OCI-LY7 (cell line): ENCODE measurements at regions not wholly inside any gene's neighbourhood (a gene's known extent, or its start where the extent isn't known, plus 50 kb on each side); places are given as distances from the start of the nearest gene placed in this dataset.

ENCODE experiments used
- EZH2phosphoT487 ChIP-seq: fragments of 200-600 bp; sonication (generic); IDR thresholded peaks from 2 replicates; pipeline ENCODE4 v1.6.1; 2018; ENCODE audit warnings: low read depth, borderline replicate concordance, mild to moderate bottlenecking, mixed run types, antibody characterized with exemption, low read length, moderate library complexity, mixed read lengths
- TF ChIP-seq, protein P1 (sequence below): fragments of 200-600 bp; sonication (generic); conservative IDR thresholded peaks from 2 replicates; pipeline ENCODE4 v1.5.1; 2014; ENCODE audit warnings: mild to moderate bottlenecking, antibody characterized with exemption, low read length, moderate library complexity, mixed read lengths

GRCh38 chr7:116614499-116615262 is 57.3 kb upstream of the MET start:
- TF ChIP-seq, protein P1, sequence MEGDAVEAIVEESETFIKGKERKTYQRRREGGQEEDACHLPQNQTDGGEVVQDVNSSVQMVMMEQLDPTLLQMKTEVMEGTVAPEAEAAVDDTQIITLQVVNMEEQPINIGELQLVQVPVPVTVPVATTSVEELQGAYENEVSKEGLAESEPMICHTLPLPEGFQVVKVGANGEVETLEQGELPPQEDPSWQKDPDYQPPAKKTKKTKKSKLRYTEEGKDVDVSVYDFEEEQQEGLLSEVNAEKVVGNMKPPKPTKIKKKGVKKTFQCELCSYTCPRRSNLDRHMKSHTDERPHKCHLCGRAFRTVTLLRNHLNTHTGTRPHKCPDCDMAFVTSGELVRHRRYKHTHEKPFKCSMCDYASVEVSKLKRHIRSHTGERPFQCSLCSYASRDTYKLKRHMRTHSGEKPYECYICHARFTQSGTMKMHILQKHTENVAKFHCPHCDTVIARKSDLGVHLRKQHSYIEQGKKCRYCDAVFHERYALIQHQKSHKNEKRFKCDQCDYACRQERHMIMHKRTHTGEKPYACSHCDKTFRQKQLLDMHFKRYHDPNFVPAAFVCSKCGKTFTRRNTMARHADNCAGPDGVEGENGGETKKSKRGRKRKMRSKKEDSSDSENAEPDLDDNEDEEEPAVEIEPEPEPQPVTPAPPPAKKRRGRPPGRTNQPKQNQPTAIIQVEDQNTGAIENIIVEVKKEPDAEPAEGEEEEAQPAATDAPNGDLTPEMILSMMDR: no peak
- no peak for TF ChIP-seq EZH2phosphoT487
